Activated CD4-positive, alpha-beta T cell treated with anti-CD3 and anti-CD28 coated beads, Interleukin-2, amount 10 ng/mL, durations not matched to agents 24 days and 14 days (primary cell): ENCODE measurements at regions not wholly inside any gene's neighbourhood (a gene's known extent, or its start where the extent isn't known, plus 50 kb on each side); places are given as distances from the start of the nearest gene placed in this dataset.

Experiments
- DNase-seq: peaks from one replicate; pipeline ENCODE4 v3.0.0; 2022
- H3K27ac Mint-ChIP-seq: one replicate; pipeline ENCODE4 v1.8.0; 2022; ENCODE audit warnings: mild to moderate bottlenecking, mixed read lengths
- H3K27me3 Mint-ChIP-seq: one replicate; pipeline ENCODE4 v1.8.0; 2022; ENCODE audit warnings: mixed read lengths
- H3K36me3 Mint-ChIP-seq: one replicate; pipeline ENCODE4 v1.8.0; 2022; ENCODE audit warnings: low read depth, mild to moderate bottlenecking, mixed read lengths
- H3K4me1 Mint-ChIP-seq: one replicate; pipeline ENCODE4 v1.8.0; 2021; ENCODE audit warnings: mixed read lengths
- H3K4me3 Mint-ChIP-seq: one replicate; pipeline ENCODE4 v1.8.0; 2022; ENCODE audit warnings: mild to moderate bottlenecking, moderate library complexity, mixed read lengths
- H3K9me3 Mint-ChIP-seq: one replicate; pipeline ENCODE4 v1.8.0; 2021; ENCODE audit warnings: mixed read lengths
- intact Hi-C: fragments of 100-400 bp; cut with micrococcal nuclease; formaldehyde crosslinking; loops from one replicate; pipeline ENCODE4 v1.15.1; 2023

- Mint-ChIP-seq H3K4me3 (no peak overlapping the region), H3K36me3 (no peaks in the 10 kb centered on the region), H3K4me1 (no peaks in the 10 kb centered on the region), H3K27me3 (no peaks in the 10 kb centered on the region), H3K9me3 (no peaks in the 10 kb centered on the region), H3K27ac (no peak overlapping the region)
- no peak for DNase-seq
- intact Hi-C loops = no loop called here
Observed at GRCh38 chr3:176193032-176193730, 1004.1 kb downstream of the TBL1XR1 start.

GRCh38 chr3:176190755-176191154 is 1006.5 kb downstream of the TBL1XR1 start:
- H3K27ac Mint-ChIP-seq = no peak overlapping the region
- intact Hi-C loops = no loop called here
- no peak overlapping the region for H3K4me3 Mint-ChIP-seq
- no peaks in the 10 kb centered on the region for H3K36me3 Mint-ChIP-seq
- no peaks in the 10 kb centered on the region for H3K9me3 Mint-ChIP-seq
- DNase-seq = no peak
- H3K27me3 Mint-ChIP-seq = no peaks in the 10 kb centered on the region
- H3K4me1 Mint-ChIP-seq = no peaks in the 10 kb centered on the region

- H3K27ac Mint-ChIP-seq = no peak overlapping the region
- no peaks in the 10 kb centered on the region for H3K9me3 Mint-ChIP-seq
- H3K36me3 Mint-ChIP-seq = no peaks in the 10 kb centered on the region
- DNase-seq = no peak
- H3K4me1 Mint-ChIP-seq = no peaks in the 10 kb centered on the region
- intact Hi-C loops = no loop called here
- no peak overlapping the region for H3K4me3 Mint-ChIP-seq
- no peaks in the 10 kb centered on the region for H3K27me3 Mint-ChIP-seq
Observed at GRCh38 chr3:176183181-176183580, 1014.1 kb downstream of the TBL1XR1 start.

GRCh38 chr3:176174060-176174459 is 1023.2 kb downstream of the TBL1XR1 start:
- Mint-ChIP-seq H3K4me1 (no peaks in the 10 kb centered on the region), H3K27ac (no peak overlapping the region), H3K4me3 (no peak overlapping the region), H3K27me3 (no peaks in the 10 kb centered on the region), H3K36me3 (no peaks in the 10 kb centered on the region), H3K9me3 (no peaks in the 10 kb centered on the region)
- DNase-seq = no peak
- intact Hi-C loops = no loop called here

GRCh38 chr3:176172492-176172891 is 1024.8 kb downstream of the TBL1XR1 start:
- Mint-ChIP-seq H3K4me1 (no peaks in the 10 kb centered on the region), H3K27me3 (no peaks in the 10 kb centered on the region), H3K9me3 (no peaks in the 10 kb centered on the region), H3K27ac (no peak overlapping the region), H3K36me3 (no peaks in the 10 kb centered on the region), H3K4me3 (no peak overlapping the region)
- intact Hi-C loops = no loop called here
- no peak for DNase-seq

- intact Hi-C loops = no loop called here
- Mint-ChIP-seq H3K36me3 (no peaks in the 10 kb centered on the region), H3K4me3 (no peak overlapping the region), H3K9me3 (peaks cover 4% of the 10 kb centered on the region), H3K27me3 (no peaks in the 10 kb centered on the region), H3K4me1 (no peaks in the 10 kb centered on the region), H3K27ac (no peak overlapping the region)
- no peak for DNase-seq
Observed at GRCh38 chr3:176167272-176167671, 1030.0 kb downstream of the TBL1XR1 start.

- Mint-ChIP-seq H3K27ac (no peak overlapping the region), H3K4me1 (no peaks in the 10 kb centered on the region), H3K9me3 (peaks cover 12% of the 10 kb centered on the region), H3K36me3 (no peaks in the 10 kb centered on the region), H3K4me3 (no peak overlapping the region), H3K27me3 (no peaks in the 10 kb centered on the region)
- DNase-seq = no peak
- intact Hi-C loops = no loop called here
Observed at GRCh38 chr3:176160997-176161396, 1036.3 kb downstream of the TBL1XR1 start.

- Mint-ChIP-seq H3K4me3 (no peak overlapping the region), H3K27ac (no peak overlapping the region), H3K36me3 (no peaks in the 10 kb centered on the region), H3K9me3 (peaks cover 12% of the 10 kb centered on the region), H3K27me3 (no peaks in the 10 kb centered on the region), H3K4me1 (no peaks in the 10 kb centered on the region)
- no peak for DNase-seq
- intact Hi-C loops = no loop called here
Observed at GRCh38 chr3:176159796-176160195, 1037.5 kb downstream of the TBL1XR1 start.

- Mint-ChIP-seq H3K9me3 (peaks cover 6% of the 10 kb centered on the region), H3K4me3 (no peak overlapping the region), H3K4me1 (no peaks in the 10 kb centered on the region), H3K36me3 (no peaks in the 10 kb centered on the region), H3K27ac (no peak overlapping the region), H3K27me3 (no peaks in the 10 kb centered on the region)
- intact Hi-C loops = no loop called here
- no peak for DNase-seq
Observed at GRCh38 chr3:176155012-176155411, 1042.3 kb downstream of the TBL1XR1 start.

GRCh38 chr3:176149567-176149966 is 1047.7 kb downstream of the TBL1XR1 start:
- Mint-ChIP-seq H3K4me3 (no peak overlapping the region), H3K27me3 (no peaks in the 10 kb centered on the region), H3K9me3 (no peaks in the 10 kb centered on the region), H3K36me3 (no peaks in the 10 kb centered on the region), H3K4me1 (no peaks in the 10 kb centered on the region), H3K27ac (no peak overlapping the region)
- no peak for DNase-seq
- intact Hi-C loops = no loop called here

GRCh38 chr3:176147251-176147650 is 1050.0 kb downstream of the TBL1XR1 start:
- Mint-ChIP-seq H3K27ac (no peak overlapping the region), H3K27me3 (no peaks in the 10 kb centered on the region), H3K9me3 (peaks cover 8% of the 10 kb centered on the region), H3K4me1 (no peaks in the 10 kb centered on the region), H3K36me3 (no peaks in the 10 kb centered on the region), H3K4me3 (no peak overlapping the region)
- no peak for DNase-seq
- intact Hi-C loops = no loop called here

GRCh38 chr3:176141837-176142236 is 1055.4 kb downstream of the TBL1XR1 start:
- H3K36me3 Mint-ChIP-seq = no peaks in the 10 kb centered on the region
- intact Hi-C loops = no loop called here
- H3K27ac Mint-ChIP-seq = no peak overlapping the region
- H3K4me3 Mint-ChIP-seq = no peak overlapping the region
- H3K27me3 Mint-ChIP-seq = no peaks in the 10 kb centered on the region
- peaks cover 8% of the 10 kb centered on the region for H3K9me3 Mint-ChIP-seq
- H3K4me1 Mint-ChIP-seq = no peaks in the 10 kb centered on the region
- no peak for DNase-seq

GRCh38 chr3:176120507-176120906 is 1076.8 kb downstream of the TBL1XR1 start:
- intact Hi-C loops = no loop called here
- no peaks in the 10 kb centered on the region for H3K36me3 Mint-ChIP-seq
- no peak overlapping the region for H3K27ac Mint-ChIP-seq
- peaks cover 4% of the 10 kb centered on the region for H3K9me3 Mint-ChIP-seq
- H3K27me3 Mint-ChIP-seq = no peaks in the 10 kb centered on the region
- no peaks in the 10 kb centered on the region for H3K4me1 Mint-ChIP-seq
- H3K4me3 Mint-ChIP-seq = no peak overlapping the region
- DNase-seq = no peak

- Mint-ChIP-seq H3K27me3 (no peaks in the 10 kb centered on the region), H3K4me1 (no peaks in the 10 kb centered on the region), H3K9me3 (peaks cover 4% of the 10 kb centered on the region), H3K4me3 (no peak overlapping the region), H3K36me3 (no peaks in the 10 kb centered on the region), H3K27ac (no peak overlapping the region)
- no peak for DNase-seq
- intact Hi-C loops = no loop called here
Observed at GRCh38 chr3:176119826-176120225, 1077.5 kb downstream of the TBL1XR1 start.

GRCh38 chr3:176106380-176106779 is 1090.9 kb downstream of the TBL1XR1 start:
- H3K4me3 Mint-ChIP-seq = no peak overlapping the region
- peaks cover 4% of the 10 kb centered on the region for H3K9me3 Mint-ChIP-seq
- no peaks in the 10 kb centered on the region for H3K4me1 Mint-ChIP-seq
- DNase-seq = no peak
- H3K27ac Mint-ChIP-seq = no peak overlapping the region
- H3K27me3 Mint-ChIP-seq = no peaks in the 10 kb centered on the region
- intact Hi-C loops = no loop called here
- H3K36me3 Mint-ChIP-seq = no peaks in the 10 kb centered on the region
